C4-2B (cell line): ENCODE measurements at regions not wholly inside any gene's neighbourhood (a gene's known extent, or its start where the extent isn't known, plus 50 kb on each side); places are given as distances from the start of the nearest gene placed in this dataset.

Experiments
- CTCF ChIP-seq: fragments of 450-650 bp; conservative IDR thresholded peaks from 2 replicates; pipeline ENCODE4 v1.5.1; 2017; ENCODE audit warnings: mild to moderate bottlenecking
- ZFX ChIP-seq: fragments of 450-650 bp; IDR thresholded peaks from 2 replicates; pipeline ENCODE4 v1.6.1; 2017

GRCh38 chr4:176999935-177000543 is 207.3 kb upstream of the VEGFC start:
- no peak for TF ChIP-seq CTCF
- no peak for TF ChIP-seq ZFX
